8988T (cell line): ENCODE measurements at regions not wholly inside any gene's neighbourhood (a gene's known extent, or its start where the extent isn't known, plus 50 kb on each side); places are given as distances from the start of the nearest gene placed in this dataset.
"Not testable (repeated sequence)": the region's sequence is repeated elsewhere in the genome, so short reads cannot be mapped to it uniquely, and the experiment has no call there.

Experiments
- DNase-seq: peaks from one replicate; pipeline ENCODE4 v3.0.0; 2011

- no peak for DNase-seq
Observed at GRCh38 chr7:79709574-79710409, 256.3 kb upstream of the MAGI2 start.

GRCh38 chr7:79702116-79702515, 248.6 kb upstream of the MAGI2 start:
- DNase-seq = no peak

- DNase-seq = no peak
Observed at GRCh38 chr7:79692015-79692414, 238.5 kb upstream of the MAGI2 start.

- no peak for DNase-seq
Observed at GRCh38 chr7:79691074-79691473, 237.6 kb upstream of the MAGI2 start.

- DNase-seq = no peak
Observed at GRCh38 chr7:79684384-79684783, 230.9 kb upstream of the MAGI2 start.

GRCh38 chr7:79683916-79684315, 230.4 kb upstream of the MAGI2 start:
- DNase-seq = no peak

- no peak for DNase-seq
Observed at GRCh38 chr7:79683185-79683890, 229.9 kb upstream of the MAGI2 start.

- DNase-seq = no peak
Observed at GRCh38 chr7:79681454-79681853, 228.0 kb upstream of the MAGI2 start.

GRCh38 chr7:79673969-79674368, 220.5 kb upstream of the MAGI2 start:
- no peak for DNase-seq

- DNase-seq = no peak
Observed at GRCh38 chr7:79673421-79673820, 220.0 kb upstream of the MAGI2 start.

GRCh38 chr7:79668292-79668691, 214.8 kb upstream of the MAGI2 start:
- no peak for DNase-seq

- DNase-seq = no peak
Observed at GRCh38 chr7:79666472-79666871, 213.0 kb upstream of the MAGI2 start.

GRCh38 chr7:79664884-79665676, 211.6 kb upstream of the MAGI2 start:
- DNase-seq = no peak

- no peak for DNase-seq
Observed at GRCh38 chr7:79658304-79658703, 204.8 kb upstream of the MAGI2 start.

GRCh38 chr7:79653136-79653631, 199.7 kb upstream of the MAGI2 start:
- DNase-seq = no peak

GRCh38 chr7:79652619-79653018, 199.2 kb upstream of the MAGI2 start:
- no peak for DNase-seq

GRCh38 chr7:79647711-79648110, 194.2 kb upstream of the MAGI2 start:
- DNase-seq = no peak

GRCh38 chr7:79646278-79646677, 192.8 kb upstream of the MAGI2 start:
- no peak for DNase-seq

GRCh38 chr7:79636849-79637248, 183.4 kb upstream of the MAGI2 start:
- no peak for DNase-seq

- DNase-seq = not testable (repeated sequence)
Observed at GRCh38 chr7:79625921-79626320, 172.5 kb upstream of the MAGI2 start.

GRCh38 chr7:79624336-79624735, 170.9 kb upstream of the MAGI2 start:
- no peak for DNase-seq

GRCh38 chr7:79622781-79623180, 169.3 kb upstream of the MAGI2 start:
- no peak for DNase-seq

- no peak for DNase-seq
Observed at GRCh38 chr7:79620291-79620690, 166.8 kb upstream of the MAGI2 start.
